Endodermal cell (in vitro differentiated cells): ENCODE measurements at regions not wholly inside any gene's neighbourhood (a gene's known extent, or its start where the extent isn't known, plus 50 kb on each side); places are given as distances from the start of the nearest gene placed in this dataset.

ENCODE experiments used
- DNase-seq: peaks from one replicate; pipeline ENCODE4 v3.0.0-alpha.2; 2017
- H3K27ac ChIP-seq: 2 replicates; pipeline ENCODE4 v1.5.1; 2013; ENCODE audit warnings: mild to moderate bottlenecking, low read depth, low read length, moderate library complexity
- H3K27me3 ChIP-seq: 2 replicates; pipeline ENCODE4 v1.6.1; 2013; ENCODE audit warnings: mild to moderate bottlenecking, low read length, moderate library complexity; ENCODE audit not compliant: insufficient read depth, control insufficient read depth, poor library complexity, severe bottlenecking
- H3K36me3 ChIP-seq: 2 replicates; pipeline ENCODE4 v1.7.0; 2013; ENCODE audit warnings: mild to moderate bottlenecking, low read length, moderate library complexity; ENCODE audit not compliant: control insufficient read depth, insufficient read depth
- H3K4me1 ChIP-seq: one replicate; pipeline ENCODE4 v1.7.0; 2013; ENCODE audit warnings: low read length; ENCODE audit not compliant: control insufficient read depth, insufficient read depth
- H3K4me3 ChIP-seq: 2 replicates; pipeline ENCODE4 v1.5.1; 2013; ENCODE audit warnings: mild to moderate bottlenecking, low read length, moderate library complexity
- H3K9ac ChIP-seq: 2 replicates; pipeline ENCODE4 v1.6.1; 2013; ENCODE audit warnings: mild to moderate bottlenecking, low read length, moderate library complexity; ENCODE audit not compliant: poor library complexity, severe bottlenecking; ENCODE audit errors: extremely low read depth
- H3K9me3 ChIP-seq: 2 replicates; pipeline ENCODE4 v1.6.1; 2013; ENCODE audit warnings: mild to moderate bottlenecking, low read length, moderate library complexity; ENCODE audit not compliant: control insufficient read depth
- H3K27ac Mint-ChIP-seq: 2 replicates; pipeline ENCODE4 v1.8.0; 2020; ENCODE audit warnings: mixed read lengths
- H3K27me3 Mint-ChIP-seq: 2 replicates; pipeline ENCODE4 v1.8.0; 2021; ENCODE audit warnings: mild to moderate bottlenecking, mixed read lengths; ENCODE audit not compliant: insufficient read depth
- H3K36me3 Mint-ChIP-seq: 2 replicates; pipeline ENCODE4 v1.8.0; 2020; ENCODE audit warnings: low read depth, mixed read lengths
- H3K4me1 Mint-ChIP-seq: 2 replicates; pipeline ENCODE4 v1.8.0; 2020; ENCODE audit warnings: mixed read lengths
- H3K4me3 Mint-ChIP-seq: 2 replicates; pipeline ENCODE4 v1.8.0; 2020; ENCODE audit warnings: mild to moderate bottlenecking, moderate library complexity, mixed read lengths
- H3K9me3 Mint-ChIP-seq: 2 replicates; pipeline ENCODE4 v1.8.0; 2020; ENCODE audit warnings: mild to moderate bottlenecking, mixed read lengths
- CTCF ChIP-seq: fragments of 200-600 bp; sonication (generic); conservative IDR thresholded peaks from 2 replicates; pipeline ENCODE4 v1.5.0; 2021; ENCODE audit warnings: antibody characterized with exemption, mild to moderate bottlenecking
- WGBS, 2 experiments: methylation state at CpG; one replicate each; pipeline versions ENCODE4 v1.1.5 to v1.1.7; 2013; ENCODE audit warnings: missing lambda C conversion rate in 2 of 2, mixed read lengths in 1 of 2; ENCODE audit not compliant: insufficient coverage in 1 of 2, insufficient read length in 1 of 2; 5-methylcytosine and 5-hydroxymethylcytosine counted together

- Mint-ChIP-seq H3K4me3 (no peak overlapping the region), H3K36me3 (no peaks in the 10 kb centered on the region), H3K4me1 (no peaks in the 10 kb centered on the region), H3K27me3 (no peaks in the 10 kb centered on the region), H3K9me3 (no peaks in the 10 kb centered on the region), H3K27ac (no peak overlapping the region)
- H3K27ac ChIP-seq, result no peak overlapping the region
- no peaks in the 10 kb centered on the region for H3K27me3 ChIP-seq
- no peaks in the 10 kb centered on the region for H3K9me3 ChIP-seq
- no peak overlapping the region for H3K9ac ChIP-seq
- TF ChIP-seq CTCF, result no peak
- H3K4me1 ChIP-seq, result no peaks in the 10 kb centered on the region
- no peak overlapping the region for H3K4me3 ChIP-seq
- no peak for DNase-seq
- H3K36me3 ChIP-seq, result no peaks in the 10 kb centered on the region
Measured at GRCh38 chr5:24909210-24909609, 264.4 kb upstream of the CDH10 start.

GRCh38 chr5:24906689-24907088 lies 261.9 kb upstream of the CDH10 start:
- WGBS, 2 experiments, result 100% methylated on average over 1 of the region's 1 CpG; no CpG with 5 or more reads in 1 of the 2 experiments
- no peak for DNase-seq

GRCh38 chr5:24904981-24905517 lies 260.3 kb upstream of the CDH10 start:
- Mint-ChIP-seq H3K36me3 (no peaks in the 10 kb centered on the region), H3K27ac (no peak overlapping the region), H3K4me1 (no peaks in the 10 kb centered on the region), H3K4me3 (no peak overlapping the region), H3K27me3 (no peaks in the 10 kb centered on the region), H3K9me3 (no peaks in the 10 kb centered on the region)
- 93% methylated on average over 2 of the region's 2 CpGs; no CpG with 5 or more reads in 1 of the 2 experiments for WGBS, 2 experiments
- H3K36me3 ChIP-seq, result no peaks in the 10 kb centered on the region
- no peak overlapping the region for H3K9ac ChIP-seq
- H3K9me3 ChIP-seq, result no peaks in the 10 kb centered on the region
- no peaks in the 10 kb centered on the region for H3K27me3 ChIP-seq
- H3K4me1 ChIP-seq, result no peaks in the 10 kb centered on the region
- no peak for TF ChIP-seq CTCF
- H3K27ac ChIP-seq, result no peak overlapping the region
- no peak for DNase-seq
- no peak overlapping the region for H3K4me3 ChIP-seq

More at GRCh38 chr5:24906689-24907088, 261.9 kb upstream of the CDH10 start:
- no peaks in the 10 kb centered on the region for H3K36me3 ChIP-seq
- H3K27ac ChIP-seq, result no peak overlapping the region
- H3K9me3 ChIP-seq, result no peaks in the 10 kb centered on the region
- H3K27me3 ChIP-seq, result no peaks in the 10 kb centered on the region
- H3K9me3 Mint-ChIP-seq, result no peaks in the 10 kb centered on the region
- H3K4me1 ChIP-seq, result no peaks in the 10 kb centered on the region
- H3K9ac ChIP-seq, result no peak overlapping the region
- H3K36me3 Mint-ChIP-seq, result no peaks in the 10 kb centered on the region
- no peaks in the 10 kb centered on the region for H3K27me3 Mint-ChIP-seq
- TF ChIP-seq CTCF, result no peak
- H3K4me3 ChIP-seq, result no peak overlapping the region
- H3K27ac Mint-ChIP-seq, result no peak overlapping the region
- H3K4me3 Mint-ChIP-seq, result no peak overlapping the region
- H3K4me1 Mint-ChIP-seq, result no peaks in the 10 kb centered on the region
